ENCODE measurements at regions not wholly inside any gene's neighbourhood (a gene's known extent, or its start where the extent isn't known, plus 50 kb on each side); places are given as distances from the start of the nearest gene placed in this dataset.

DNA sequence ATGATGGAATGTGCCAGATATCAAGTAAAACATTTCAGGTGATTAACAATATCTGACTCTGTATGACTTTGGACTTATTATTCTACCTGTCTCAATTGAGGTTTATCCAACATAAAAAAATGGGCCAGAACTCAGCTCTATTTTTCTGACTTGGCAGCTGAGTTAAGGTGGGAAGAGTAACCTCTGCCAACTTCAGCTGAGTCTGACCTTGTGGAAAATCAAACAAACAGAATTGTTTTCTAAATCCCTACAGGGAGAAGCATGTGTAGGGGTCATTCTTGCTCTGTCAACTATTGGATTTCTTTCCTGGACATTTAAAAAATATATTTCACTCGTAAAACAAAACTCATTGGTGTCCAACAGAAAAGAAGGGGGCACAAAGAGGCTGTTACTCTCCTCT lies 139.4 kb upstream of the TLR4 start:
- H3K9me3 ChIP-seq, result no peaks in the 10 kb centered on the region
- intact Hi-C loops (cut with DNase I), result no loop called here
- H3K36me3 ChIP-seq, result no peaks in the 10 kb centered on the region
- 35 to 40% methylated on average over 1 of the region's 1 CpG for WGBS, 2 donors
- no peak for TF ChIP-seq POLR2A (IDR thresholded peaks at IDR 0.05)
- TF ChIP-seq, protein P1, sequence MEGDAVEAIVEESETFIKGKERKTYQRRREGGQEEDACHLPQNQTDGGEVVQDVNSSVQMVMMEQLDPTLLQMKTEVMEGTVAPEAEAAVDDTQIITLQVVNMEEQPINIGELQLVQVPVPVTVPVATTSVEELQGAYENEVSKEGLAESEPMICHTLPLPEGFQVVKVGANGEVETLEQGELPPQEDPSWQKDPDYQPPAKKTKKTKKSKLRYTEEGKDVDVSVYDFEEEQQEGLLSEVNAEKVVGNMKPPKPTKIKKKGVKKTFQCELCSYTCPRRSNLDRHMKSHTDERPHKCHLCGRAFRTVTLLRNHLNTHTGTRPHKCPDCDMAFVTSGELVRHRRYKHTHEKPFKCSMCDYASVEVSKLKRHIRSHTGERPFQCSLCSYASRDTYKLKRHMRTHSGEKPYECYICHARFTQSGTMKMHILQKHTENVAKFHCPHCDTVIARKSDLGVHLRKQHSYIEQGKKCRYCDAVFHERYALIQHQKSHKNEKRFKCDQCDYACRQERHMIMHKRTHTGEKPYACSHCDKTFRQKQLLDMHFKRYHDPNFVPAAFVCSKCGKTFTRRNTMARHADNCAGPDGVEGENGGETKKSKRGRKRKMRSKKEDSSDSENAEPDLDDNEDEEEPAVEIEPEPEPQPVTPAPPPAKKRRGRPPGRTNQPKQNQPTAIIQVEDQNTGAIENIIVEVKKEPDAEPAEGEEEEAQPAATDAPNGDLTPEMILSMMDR (IDR thresholded peaks at IDR 0.05), result no peak
- no peak overlapping the region for H3K27ac ChIP-seq
- no peaks in the 10 kb centered on the region for H3K27me3 ChIP-seq
- H3K4me1 ChIP-seq, result no peaks in the 10 kb centered on the region
- DNase-seq, result no peak
- H3K4me3 ChIP-seq, result no peak overlapping the region

DNA sequence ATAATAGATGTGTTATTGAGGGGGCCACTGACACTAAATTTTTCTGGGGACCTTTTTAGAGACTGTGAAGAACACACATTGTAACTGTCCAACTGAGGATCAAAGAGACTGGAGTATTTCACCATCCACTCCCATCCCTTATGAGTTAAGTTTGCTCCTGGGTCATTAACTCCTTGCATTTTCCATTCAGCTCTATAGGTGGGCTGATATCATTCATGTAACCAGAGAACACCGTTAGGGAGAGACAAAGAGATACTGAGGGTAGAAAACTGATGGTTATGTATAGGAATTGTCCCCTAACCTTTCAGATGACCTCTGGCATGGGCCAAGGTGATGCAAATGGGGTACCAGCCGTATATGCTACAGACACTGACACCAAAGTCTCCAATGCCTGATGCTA lies 142.4 kb upstream of the TLR4 start:
- no peak overlapping the region for H3K27ac ChIP-seq
- WGBS, 2 donors, result 39 to 43% methylated on average over 2 of the region's 2 CpGs
- no peak for TF ChIP-seq POLR2A (IDR thresholded peaks at IDR 0.05)
- TF ChIP-seq, protein P1 (IDR thresholded peaks at IDR 0.05), result no peak
- intact Hi-C loops (cut with DNase I), result no loop called here
- no peak for DNase-seq
- no peaks in the 10 kb centered on the region for H3K27me3 ChIP-seq
- no peak overlapping the region for H3K4me3 ChIP-seq
- no peaks in the 10 kb centered on the region for H3K4me1 ChIP-seq
- H3K9me3 ChIP-seq, result no peaks in the 10 kb centered on the region
- H3K36me3 ChIP-seq, result no peaks in the 10 kb centered on the region

DNA sequence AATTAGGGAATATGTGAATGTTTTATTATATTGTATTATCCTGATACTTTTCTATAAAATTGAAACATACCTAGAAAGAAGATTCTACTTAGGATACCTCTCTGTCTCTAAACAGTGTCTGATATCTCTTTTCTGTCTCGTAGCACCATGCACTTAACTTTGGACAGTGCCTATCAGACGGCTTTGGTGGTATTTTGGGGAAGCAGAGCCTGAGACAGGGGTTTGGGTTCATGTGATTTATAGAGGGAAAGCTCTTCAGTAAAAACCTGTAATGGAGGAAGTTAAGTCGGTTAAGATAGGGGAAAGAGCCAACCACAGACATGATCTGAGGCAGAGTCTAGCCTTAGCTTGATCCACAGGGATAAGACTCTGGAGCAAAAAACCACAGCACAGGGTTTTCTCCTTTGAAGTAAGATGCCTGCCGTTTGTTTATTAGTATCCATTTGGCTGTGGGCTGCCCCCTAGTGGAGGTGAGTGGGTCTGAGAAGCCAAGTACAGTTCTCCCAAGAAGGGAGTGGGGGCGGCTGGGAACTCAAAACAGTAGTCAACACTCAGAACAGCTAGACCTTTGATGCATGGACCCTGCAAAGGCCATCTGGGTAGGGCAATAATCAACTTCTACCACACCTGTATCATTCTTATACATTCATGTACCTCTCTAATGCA lies 141.2 kb upstream of the ASTN2 start:
- no peak overlapping the region for H3K4me3 ChIP-seq
- H3K36me3 ChIP-seq, result no peaks in the 10 kb centered on the region
- H3K4me1 ChIP-seq, result no peaks in the 10 kb centered on the region
- H3K27me3 ChIP-seq, result no peaks in the 10 kb centered on the region
- H3K9me3 ChIP-seq, result no peaks in the 10 kb centered on the region
- DNase-seq, result no peak
- H3K27ac ChIP-seq, result no peak overlapping the region
- intact Hi-C loops (cut with DNase I), result no loop called here
- WGBS, 2 donors, result 49 to 52% methylated on average over 5 of the region's 5 CpGs
- TF ChIP-seq, protein P1 (IDR thresholded peaks at IDR 0.05), result peak in 4 of 6 experiments; percentile 19 to 55 (median 44)
- TF ChIP-seq POLR2A (IDR thresholded peaks at IDR 0.05), result no peak

DNA sequence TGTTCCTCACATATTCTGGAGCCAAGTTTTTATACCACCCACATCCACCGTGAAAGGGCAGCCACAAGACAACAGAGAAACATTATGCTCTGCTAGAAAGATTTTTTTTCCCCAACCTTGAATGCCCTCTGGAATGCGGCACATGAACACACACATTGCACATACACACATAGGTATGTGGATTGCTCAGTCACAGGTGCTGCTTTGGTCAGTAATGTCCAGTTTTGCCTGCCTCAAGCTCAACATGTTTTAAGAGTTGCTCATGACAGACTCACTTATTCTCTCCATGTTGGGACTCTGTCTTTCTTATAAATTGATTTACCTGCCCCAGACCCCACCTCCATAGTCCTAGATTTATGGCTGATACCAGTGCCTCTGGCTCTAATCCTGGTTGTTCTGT lies 138.0 kb upstream of the ASTN2 start:
- Histone ChIP-seq H3K27me3 (no peaks in the 10 kb centered on the region), H3K27ac (no peak overlapping the region), H3K9me3 (no peaks in the 10 kb centered on the region), H3K4me3 (no peak overlapping the region), H3K36me3 (no peaks in the 10 kb centered on the region), H3K4me1 (no peaks in the 10 kb centered on the region)
- TF ChIP-seq, protein P1 (IDR thresholded peaks at IDR 0.05), result no peak
- TF ChIP-seq POLR2A (IDR thresholded peaks at IDR 0.05), result no peak
- intact Hi-C loops (cut with DNase I), result no loop called here
- DNase-seq, result no peak
- WGBS, 2 donors, result 65 to 83% methylated on average over 2 of the region's 2 CpGs

DNA sequence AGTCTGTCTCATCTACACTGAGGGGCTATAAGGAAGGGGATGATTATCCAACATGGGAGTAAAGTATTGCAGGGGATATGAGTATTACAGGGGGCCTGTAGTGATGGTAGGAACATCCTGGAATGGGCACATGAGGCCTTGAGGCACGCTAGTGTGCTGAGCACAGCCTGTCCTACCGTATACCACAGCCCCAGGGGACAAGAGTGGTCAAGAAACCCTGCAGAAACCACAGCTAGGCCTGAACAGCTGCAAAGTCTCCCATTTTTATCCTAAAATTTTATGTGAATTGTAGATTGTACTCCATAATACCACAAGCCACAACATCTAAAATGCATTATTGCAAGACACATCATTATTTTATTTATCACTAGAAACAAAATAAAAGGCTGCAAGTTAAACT lies 136.3 kb upstream of the ASTN2 start:
- TF ChIP-seq, protein P1 (IDR thresholded peaks at IDR 0.05), result no peak
- no peak for TF ChIP-seq POLR2A (IDR thresholded peaks at IDR 0.05)

More for the DNA sequence above, 136.3 kb upstream of the ASTN2 start:
- H3K27me3 ChIP-seq, result no peaks in the 10 kb centered on the region
- intact Hi-C loops (cut with DNase I), result no loop called here
- H3K4me3 ChIP-seq, result no peak overlapping the region
- no peaks in the 10 kb centered on the region for H3K9me3 ChIP-seq
- peaks cover 0 to 9% (median 0%) of the 10 kb centered on the region in 3 donors for H3K4me1 ChIP-seq
- 34 to 58% methylated on average over 2 of the region's 2 CpGs for WGBS, 2 donors
- no peak overlapping the region for H3K27ac ChIP-seq
- no peak for DNase-seq
- H3K36me3 ChIP-seq, result no peaks in the 10 kb centered on the region
